ENCODE measurements at regions not wholly inside any gene's neighbourhood (a gene's known extent, or its start where the extent isn't known, plus 50 kb on each side); places are given as distances from the start of the nearest gene placed in this dataset.

GRCh38 chr3:130266817-130267216 is 78.7 kb upstream of the COL6A5 start:
- no peak overlapping the region for H3K4me3 ChIP-seq
- no peak overlapping the region for H3K27ac ChIP-seq
- H3K4me1 ChIP-seq = no peaks in the 10 kb centered on the region
- H3K9me3 ChIP-seq = no peaks in the 10 kb centered on the region
- intact Hi-C loops (cut with DNase I) = no loop called here
- no peaks in the 10 kb centered on the region for H3K27me3 ChIP-seq (ENCODE audit: low read depth)
- no peak for TF ChIP-seq CTCF (IDR thresholded peaks at IDR 0.05)
- H3K36me3 ChIP-seq = no peaks in the 10 kb centered on the region
- DNase-seq (no peak), ATAC-seq (no peak)

- no peaks in the 10 kb centered on the region for H3K36me3 ChIP-seq
- no peak overlapping the region for H3K27ac ChIP-seq
- peak; percentile 73 to 83 for ATAC-seq
- peak; percentile 68 for TF ChIP-seq CTCF (IDR thresholded peaks at IDR 0.05)
- intact Hi-C loops (cut with DNase I) = no loop called here
- no peaks in the 10 kb centered on the region for H3K27me3 ChIP-seq (ENCODE audit: low read depth)
- no peaks in the 10 kb centered on the region for H3K9me3 ChIP-seq
- no peak for DNase-seq
- no peak overlapping the region for H3K4me3 ChIP-seq
- no peaks in the 10 kb centered on the region for H3K4me1 ChIP-seq
These were observed 69.2 kb upstream of the COL6A5 start for GRCh38 chr3:130276203-130276803.

GRCh38 chr3:130288670-130289069 is 56.8 kb upstream of the COL6A5 start:
- H3K4me3 ChIP-seq = no peak overlapping the region
- peaks cover 4% of the 10 kb centered on the region for H3K27me3 ChIP-seq (ENCODE audit: low read depth)
- no peak for TF ChIP-seq CTCF (IDR thresholded peaks at IDR 0.05)
- no peaks in the 10 kb centered on the region for H3K36me3 ChIP-seq
- ATAC-seq (no peak), DNase-seq (no peak)
- H3K27ac ChIP-seq = no peak overlapping the region
- H3K9me3 ChIP-seq = no peaks in the 10 kb centered on the region
- intact Hi-C loops (cut with DNase I) = no loop called here
- H3K4me1 ChIP-seq = no peaks in the 10 kb centered on the region

GRCh38 chr3:130291148-130291547 is 54.3 kb upstream of the COL6A5 start:
- Histone ChIP-seq H3K27me3 (ENCODE audit: low read depth) (peaks cover 8% of the 10 kb centered on the region), H3K4me3 (no peak overlapping the region), H3K27ac (no peak overlapping the region), H3K9me3 (no peaks in the 10 kb centered on the region), H3K36me3 (no peaks in the 10 kb centered on the region), H3K4me1 (no peaks in the 10 kb centered on the region)
- intact Hi-C loops (cut with DNase I) = no loop called here
- no peak for ATAC-seq
- DNase-seq = no peak
- TF ChIP-seq CTCF (IDR thresholded peaks at IDR 0.05) = no peak

GRCh38 chr3:130293247-130293646 is 52.2 kb upstream of the COL6A5 start:
- no peak for TF ChIP-seq CTCF (IDR thresholded peaks at IDR 0.05)
- Histone ChIP-seq H3K4me1 (no peaks in the 10 kb centered on the region), H3K4me3 (no peak overlapping the region), H3K36me3 (no peaks in the 10 kb centered on the region), H3K9me3 (no peaks in the 10 kb centered on the region), H3K27me3 (ENCODE audit: low read depth) (peaks cover 8% of the 10 kb centered on the region), H3K27ac (no peak overlapping the region)
- intact Hi-C loops (cut with DNase I) = no loop called here
- DNase-seq (no peak), ATAC-seq (no peak)

All from lower lobe of right lung (tissue), 2 donors.